A549 (cell line): ENCODE measurements at regions not wholly inside any gene's neighbourhood (a gene's known extent, or its start where the extent isn't known, plus 50 kb on each side); places are given as distances from the start of the nearest gene placed in this dataset.

Experiments
- ATAC-seq, 2 experiments: fragments of 200-7000 bp in 1 of 2; fragments of >200 bp in 1 of 2; cut with Nextera tagmentation in 1 of 2; cut with Tn5 transposase in 1 of 2; 3 replicates each; pipeline versions ENCODE4 v1.8.0 to v1.9.1; 2018 to 2020; ENCODE audit warnings: mild to moderate bottlenecking in 1 of 2, moderate library complexity in 1 of 2
- CTCF ChIA-PET: fragments of 300-600 bp; sonication (Branson Sonifier 250); formaldehyde crosslinking; extraction: SDS; loops from one replicate; lab custom pipeline; 2021; ENCODE audit warnings: antibody characterized with exemption, inconsistent platforms; lab: Yijun Ruan, JAX
- POLR2A ChIA-PET: fragments of 350-600 bp; formaldehyde crosslinking; extraction: SDS; loops from one replicate; lab custom pipeline; 2021; ENCODE audit warnings: antibody characterized with exemption, inconsistent platforms; lab: Yijun Ruan, JAX
- DNase-seq, 2 experiments: peaks; one replicate each; pipeline versions ENCODE4 v3.0.0 to v3.0.0-alpha.2; 2011 to 2016; ENCODE audit warnings: low read depth in 1 of 2, low spot score in 1 of 2
- FAIRE-seq: peaks from 2 replicates; lab custom pipeline; 2011; peaks lifted over from hg19 to GRCh38; lab: Jason Lieb, UNC
- H3K27ac ChIP-seq, 2 experiments: fragments of >200 bp; sonication (Bioruptor Twin); formaldehyde crosslinking; 3 replicates each; pipeline ENCODE4 v1.5.1; 2016 to 2017
- H3K4me1 ChIP-seq: fragments of >200 bp; sonication (Bioruptor Twin); formaldehyde crosslinking; 3 replicates; pipeline ENCODE4 v1.6.1; 2016
- H3K4me2 ChIP-seq: fragments of >200 bp; sonication (Bioruptor Twin); formaldehyde crosslinking; 3 replicates; pipeline ENCODE4 v1.6.1; 2016
- H3K4me3 ChIP-seq: fragments of >200 bp; sonication (Bioruptor Twin); formaldehyde crosslinking; 3 replicates; pipeline ENCODE4 v1.5.1; 2016
- H3K9me3 ChIP-seq: fragments of >200 bp; sonication (Bioruptor Twin); formaldehyde crosslinking; 3 replicates; pipeline ENCODE4 v1.6.1; 2016
- ATOH8 ChIP-seq: fragments of 250-450 bp; sonication (Bioruptor Pico); IDR thresholded peaks from 2 replicates; pipeline ENCODE4 v1.5.0; 2020; ENCODE audit warnings: low read depth, mild to moderate bottlenecking, moderate library complexity
- FOSB ChIP-seq: fragments of 250-450 bp; sonication (Bioruptor Pico); IDR thresholded peaks from 2 replicates; pipeline ENCODE4 v1.5.0; 2020; ENCODE audit warnings: mild to moderate bottlenecking, moderate library complexity
- HOXA7 ChIP-seq: fragments of 250-450 bp; sonication (Bioruptor Pico); IDR thresholded peaks from 2 replicates; pipeline ENCODE4 v1.5.0; 2020; ENCODE audit warnings: mild to moderate bottlenecking, moderate library complexity
- JUN ChIP-seq, 2 experiments: fragments of >200 bp; sonication (Bioruptor Twin); formaldehyde crosslinking; IDR thresholded peaks; 2 replicates in 1 of 2; 3 replicates in 1 of 2; pipeline ENCODE4 v1.6.1; 2016 to 2017
- KDM1A ChIP-seq: fragments of 200-600 bp; sonication (generic); IDR thresholded peaks from 2 replicates; pipeline ENCODE4 v1.6.1; 2016; ENCODE audit warnings: low read depth, mild to moderate bottlenecking
- KDM5A ChIP-seq: fragments of 200-600 bp; sonication (generic); IDR thresholded peaks from 2 replicates; pipeline ENCODE4 v1.6.1; 2016; ENCODE audit warnings: antibody characterized with exemption, mild to moderate bottlenecking
- MAFK ChIP-seq: fragments of 450-650 bp; IDR thresholded peaks from 2 replicates; pipeline ENCODE4 v1.6.1; 2014; ENCODE audit not compliant: partially characterized antibody
- POLR2AphosphoS2 ChIP-seq: conservative IDR thresholded peaks from 2 replicates; pipeline ENCODE4 v1.6.1; 2012; ENCODE audit warnings: low read length, improper control_type of control experiment, inconsistent platforms
- REST ChIP-seq: fragments of 200-600 bp; sonication (generic); IDR thresholded peaks from 2 replicates; pipeline ENCODE4 v1.6.1; 2016; ENCODE audit warnings: antibody characterized with exemption, mild to moderate bottlenecking, moderate library complexity
- TFCP2L1 ChIP-seq: fragments of 250-450 bp; sonication (Bioruptor Pico); IDR thresholded peaks from 2 replicates; pipeline ENCODE4 v1.5.0; 2021; ENCODE audit warnings: mild to moderate bottlenecking
- USF2 ChIP-seq: fragments of 450-650 bp; IDR thresholded peaks from 2 replicates; pipeline ENCODE4 v1.6.1; 2014; ENCODE audit warnings: antibody characterized with exemption
- ZNF302 ChIP-seq: fragments of 250-450 bp; sonication (Bioruptor Pico); IDR thresholded peaks from 2 replicates; pipeline ENCODE4 v1.9.0; 2021; ENCODE audit warnings: inconsistent platforms, mild to moderate bottlenecking, moderate library complexity
- WGBS: methylation state at CpG from one replicate; pipeline ENCODE4 v1.1.6; 2017; ENCODE audit errors: missing lambda C conversion rate; 5-methylcytosine and 5-hydroxymethylcytosine counted together
- TF ChIP-seq, protein P1 (sequence below): fragments of >200 bp; sonication (Bioruptor Twin); formaldehyde crosslinking; IDR thresholded peaks from 2 replicates; pipeline ENCODE4 v1.6.1; 2016
- TF ChIP-seq, protein P2 (sequence below): fragments of 250-450 bp; sonication (Bioruptor Pico); IDR thresholded peaks from 2 replicates; pipeline ENCODE4 v1.5.0; 2021; ENCODE audit warnings: mild to moderate bottlenecking, moderate library complexity, borderline replicate concordance
- TF ChIP-seq, protein P3 (sequence below): IDR thresholded peaks from 2 replicates; pipeline ENCODE4 v1.6.1; 2012
- TF ChIP-seq, protein P4 (sequence below): IDR thresholded peaks from 2 replicates; pipeline ENCODE4 v1.6.1; 2012

GRCh38 chr14:101169267-101169666 is 265.7 kb upstream of the RTL1 start (continued):
- TF ChIP-seq, protein P1, sequence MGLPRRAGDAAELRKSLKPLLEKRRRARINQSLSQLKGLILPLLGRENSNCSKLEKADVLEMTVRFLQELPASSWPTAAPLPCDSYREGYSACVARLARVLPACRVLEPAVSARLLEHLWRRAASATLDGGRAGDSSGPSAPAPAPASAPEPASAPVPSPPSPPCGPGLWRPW, result no peak
- no peak for TF ChIP-seq MAFK
- TF ChIP-seq ZNF302 (CRISPR knock-in tag), result no peak
- TF ChIP-seq JUN (IDR thresholded peaks at IDR 0.05), result no peak
- no peak for TF ChIP-seq ATOH8 (CRISPR knock-in tag)
- no peak for TF ChIP-seq FOSB
- TF ChIP-seq TFCP2L1 (CRISPR knock-in tag), result no peak

DNA sequence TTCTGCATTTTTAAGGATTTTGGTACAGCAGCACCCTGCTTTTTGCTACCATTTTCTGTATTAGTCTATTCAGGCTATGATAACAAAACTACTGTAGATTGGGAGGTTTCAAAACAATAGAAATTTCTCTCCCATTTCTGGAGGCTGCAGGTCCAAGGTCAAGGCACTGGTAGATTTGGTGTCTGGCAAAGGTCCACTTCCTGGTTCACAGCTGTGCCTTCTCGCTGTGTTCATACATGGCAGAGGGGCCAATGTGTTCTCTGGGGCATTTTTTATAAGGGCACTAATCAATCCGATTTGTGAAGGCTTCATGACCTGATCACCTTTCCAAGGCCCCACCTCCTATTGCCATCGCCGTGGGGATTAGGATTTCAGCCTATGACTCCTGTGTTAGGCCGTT is 268.1 kb upstream of the RTL1 start:
- no peak overlapping the region for H3K4me2 ChIP-seq
- H3K27ac ChIP-seq, result no peak overlapping the region
- peaks cover 24% of the 10 kb centered on the region for H3K9me3 ChIP-seq
- DNase-seq, result no peak
- ATAC-seq, result no peak
- TF ChIP-seq KDM5A, result no peak
- TF ChIP-seq POLR2AphosphoS2, result no peak
- TF ChIP-seq, protein P2, sequence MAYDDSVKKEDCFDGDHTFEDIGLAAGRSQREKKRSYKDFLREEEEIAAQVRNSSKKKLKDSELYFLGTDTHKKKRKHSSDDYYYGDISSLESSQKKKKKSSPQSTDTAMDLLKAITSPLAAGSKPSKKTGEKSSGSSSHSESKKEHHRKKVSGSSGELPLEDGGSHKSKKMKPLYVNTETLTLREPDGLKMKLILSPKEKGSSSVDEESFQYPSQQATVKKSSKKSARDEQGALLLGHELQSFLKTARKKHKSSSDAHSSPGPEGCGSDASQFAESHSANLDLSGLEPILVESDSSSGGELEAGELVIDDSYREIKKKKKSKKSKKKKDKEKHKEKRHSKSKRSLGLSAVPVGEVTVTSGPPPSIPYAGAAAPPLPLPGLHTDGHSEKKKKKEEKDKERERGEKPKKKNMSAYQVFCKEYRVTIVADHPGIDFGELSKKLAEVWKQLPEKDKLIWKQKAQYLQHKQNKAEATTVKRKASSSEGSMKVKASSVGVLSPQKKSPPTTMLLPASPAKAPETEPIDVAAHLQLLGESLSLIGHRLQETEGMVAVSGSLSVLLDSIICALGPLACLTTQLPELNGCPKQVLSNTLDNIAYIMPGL, result no peak
- TF ChIP-seq, protein P3, sequence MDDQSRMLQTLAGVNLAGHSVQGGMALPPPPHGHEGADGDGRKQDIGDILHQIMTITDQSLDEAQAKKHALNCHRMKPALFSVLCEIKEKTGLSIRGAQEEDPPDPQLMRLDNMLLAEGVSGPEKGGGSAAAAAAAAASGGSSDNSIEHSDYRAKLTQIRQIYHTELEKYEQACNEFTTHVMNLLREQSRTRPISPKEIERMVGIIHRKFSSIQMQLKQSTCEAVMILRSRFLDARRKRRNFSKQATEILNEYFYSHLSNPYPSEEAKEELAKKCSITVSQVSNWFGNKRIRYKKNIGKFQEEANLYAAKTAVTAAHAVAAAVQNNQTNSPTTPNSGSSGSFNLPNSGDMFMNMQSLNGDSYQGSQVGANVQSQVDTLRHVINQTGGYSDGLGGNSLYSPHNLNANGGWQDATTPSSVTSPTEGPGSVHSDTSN, result no peak
- TF ChIP-seq REST, result no peak
- TF ChIP-seq KDM1A, result no peak
- TF ChIP-seq, protein P4, sequence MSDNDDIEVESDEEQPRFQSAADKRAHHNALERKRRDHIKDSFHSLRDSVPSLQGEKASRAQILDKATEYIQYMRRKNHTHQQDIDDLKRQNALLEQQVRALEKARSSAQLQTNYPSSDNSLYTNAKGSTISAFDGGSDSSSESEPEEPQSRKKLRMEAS, result no peak
- TF ChIP-seq USF2, result no peak
- TF ChIP-seq HOXA7, result no peak
- no peak overlapping the region for H3K4me3 ChIP-seq
- no peak for FAIRE-seq
- CTCF ChIA-PET, result interaction anchor here (1.0 kb wide), 1 partner anchor 9 kb away, joined by 3 read pairs; no protein-coding TSS in a partner anchor
- H3K4me1 ChIP-seq, result no peaks in the 10 kb centered on the region
- WGBS, result 74% methylated on average over 5 of the region's 5 CpGs
- POLR2A ChIA-PET, result no interaction called here
